GM18526 (cell line): ENCODE measurements at regions not wholly inside any gene's neighbourhood (a gene's known extent, or its start where the extent isn't known, plus 50 kb on each side); places are given as distances from the start of the nearest gene placed in this dataset.

Experiments used
- POLR2A ChIP-seq: IDR thresholded peaks from 3 replicates; pipeline ENCODE4 v1.6.1; 2011; ENCODE audit not compliant: insufficient read length; ENCODE audit errors: extremely low read depth

DNA sequence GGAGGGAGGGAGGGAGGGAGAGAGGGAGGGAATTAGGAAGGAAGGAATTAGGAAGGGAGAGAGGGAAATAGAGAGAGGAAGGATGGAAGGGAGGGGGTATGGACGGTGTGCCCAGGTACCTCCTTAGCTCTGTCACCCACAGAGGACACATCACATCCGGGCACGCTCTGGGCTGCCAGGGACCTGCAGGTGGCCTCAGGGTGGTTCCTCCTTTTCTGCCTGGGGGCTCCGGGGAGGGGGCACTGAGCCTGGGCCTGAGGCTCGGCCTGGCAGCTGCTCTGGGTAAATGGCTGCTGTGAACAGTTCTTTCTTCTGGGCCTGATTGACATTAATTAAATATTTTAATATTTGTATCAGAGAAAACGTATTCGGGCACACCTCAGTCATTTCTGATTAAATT lies 733.5 kb downstream of the BRD1 start:
- TF ChIP-seq POLR2A = no peak

DNA sequence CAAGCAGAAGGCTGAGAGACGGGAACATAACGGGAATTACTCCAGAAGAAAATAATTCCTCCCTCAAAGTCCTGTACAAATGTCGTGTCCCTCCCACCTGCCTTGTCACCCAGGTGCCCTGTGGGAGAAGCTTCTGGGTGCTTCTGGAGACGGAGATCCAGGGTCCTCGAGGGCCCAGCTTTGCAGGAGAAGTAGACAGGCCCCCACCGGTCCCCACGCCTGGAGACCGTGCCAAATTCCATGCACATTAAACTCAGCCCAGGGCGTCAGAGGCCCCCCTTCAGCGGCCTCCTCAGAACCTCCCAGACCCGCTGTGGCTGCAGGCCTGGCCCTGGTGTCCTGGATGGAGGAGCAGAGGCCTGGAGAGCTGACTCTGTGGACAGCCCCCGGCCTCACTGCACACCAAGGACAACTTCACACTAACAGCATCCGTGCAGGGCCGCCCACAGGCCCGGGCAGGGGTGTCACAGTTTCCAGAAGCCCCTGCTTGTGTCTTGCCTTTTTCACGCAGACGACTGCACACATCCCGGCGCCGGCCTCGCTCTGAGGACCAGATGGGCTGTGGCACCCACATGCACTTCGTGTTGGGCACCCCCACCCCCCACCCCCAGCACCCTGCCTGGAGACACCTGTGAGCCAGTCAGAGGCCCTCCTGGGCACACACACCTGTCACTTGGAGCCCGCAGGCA lies 734.3 kb downstream of the BRD1 start:
- TF ChIP-seq POLR2A = no peak

- no peak for TF ChIP-seq POLR2A
Observed at GRCh38 chr22:49092716-49093115, 735.0 kb downstream of the BRD1 start.

DNA sequence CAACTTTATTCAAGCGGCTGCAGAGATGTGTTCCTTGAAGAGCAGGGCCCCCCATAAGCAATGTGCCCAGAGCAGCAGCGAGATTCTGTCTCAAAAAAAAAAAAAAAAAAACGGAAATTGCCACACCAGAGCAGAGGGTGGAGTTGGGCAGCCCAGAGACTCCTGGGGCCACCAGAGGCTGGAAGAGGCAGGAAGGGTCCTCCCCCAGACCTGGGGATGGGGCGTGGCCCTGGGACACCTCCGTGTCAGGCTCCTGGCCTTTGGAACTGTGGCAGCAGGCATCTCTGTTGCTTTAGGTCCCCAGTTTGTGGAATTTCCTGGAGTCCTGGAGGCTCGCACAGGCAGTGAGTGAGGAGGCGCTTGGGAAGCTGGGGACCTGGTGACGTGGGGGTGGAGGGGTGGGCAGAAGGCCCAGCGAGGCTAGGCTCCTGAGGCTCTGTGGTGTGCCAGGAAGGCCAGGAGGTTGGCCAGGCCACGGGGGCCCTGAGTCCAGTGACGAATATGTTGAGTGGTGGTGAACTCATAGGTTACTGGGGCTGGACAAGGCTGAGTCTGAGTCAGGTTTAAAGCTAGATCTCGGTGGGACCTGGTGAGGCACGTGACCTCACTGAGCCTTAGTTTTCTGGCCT lies 735.6 kb downstream of the BRD1 start:
- no peak for TF ChIP-seq POLR2A

DNA sequence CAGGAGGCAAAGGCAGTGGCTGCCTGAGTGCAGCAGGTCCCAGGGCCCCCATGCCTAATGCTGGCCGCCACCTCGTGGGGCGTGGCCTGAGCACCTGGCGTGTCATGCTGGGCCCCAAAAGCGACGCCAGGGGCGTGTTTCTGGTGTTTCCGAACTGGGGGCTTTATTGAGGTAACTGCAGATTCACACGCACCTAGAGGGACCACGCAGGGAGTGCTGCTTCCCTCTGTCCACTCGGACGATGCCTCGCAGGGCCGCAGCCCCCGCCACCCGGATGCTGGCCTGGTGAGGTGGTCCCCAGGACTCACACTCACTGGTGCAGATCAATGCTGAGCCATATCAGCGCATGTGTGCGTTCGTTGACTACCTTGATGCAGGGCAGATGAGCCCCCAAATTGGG lies 736.2 kb downstream of the BRD1 start:
- TF ChIP-seq POLR2A = no peak

DNA sequence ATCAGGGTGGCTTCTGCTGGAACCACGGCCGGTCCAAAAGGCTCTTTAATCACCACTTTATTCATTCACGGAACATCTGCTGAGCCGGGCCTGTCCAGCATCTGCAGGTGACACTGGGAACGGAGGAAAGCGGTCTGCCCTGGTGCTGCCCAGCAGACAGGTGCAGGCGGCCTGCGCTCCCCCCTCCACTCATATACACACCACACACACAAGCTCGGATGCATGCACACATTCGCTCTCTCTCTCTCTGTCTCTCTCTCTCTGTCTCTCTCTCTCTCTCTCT lies 736.9 kb downstream of the BRD1 start:
- no peak for TF ChIP-seq POLR2A

DNA sequence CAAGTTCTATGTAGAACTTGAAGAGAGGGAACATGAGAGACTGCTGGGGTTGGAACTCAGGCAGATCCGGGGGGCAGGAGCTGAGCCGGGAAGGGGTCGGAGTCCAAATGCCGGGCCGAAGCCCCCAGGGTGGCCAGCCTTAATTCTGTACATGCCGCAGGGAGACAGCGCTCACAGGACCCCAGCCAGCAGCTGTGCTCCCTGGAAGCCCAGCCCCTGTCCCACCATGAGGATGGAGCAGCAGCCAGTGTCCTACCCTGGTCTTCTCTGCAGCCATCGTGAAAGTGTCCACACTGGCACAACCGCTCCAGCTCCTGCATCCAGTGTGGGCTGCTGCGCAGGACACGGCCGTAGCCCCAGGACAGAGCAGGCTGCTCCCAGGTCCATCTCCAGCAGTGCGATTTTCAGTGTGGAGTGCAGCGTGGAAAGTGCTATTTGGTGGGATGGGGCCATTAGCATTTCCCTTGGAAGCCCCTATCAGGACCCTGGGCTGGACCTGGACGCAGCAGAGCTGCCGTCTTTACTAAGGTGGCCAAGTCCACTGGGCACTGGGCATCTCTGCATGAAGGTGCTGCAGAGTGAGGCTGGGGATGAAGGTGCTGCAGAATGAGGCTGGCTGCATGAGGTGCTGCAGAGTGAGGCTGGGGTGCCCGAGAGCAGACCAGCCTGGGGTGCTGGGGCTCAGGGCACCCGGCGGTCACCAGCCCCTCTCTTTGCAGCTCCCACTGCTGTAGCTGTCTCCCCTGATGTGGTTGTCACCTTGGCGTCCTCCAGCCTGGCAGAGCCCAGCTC lies 737.4 kb downstream of the BRD1 start:
- no peak for TF ChIP-seq POLR2A

DNA sequence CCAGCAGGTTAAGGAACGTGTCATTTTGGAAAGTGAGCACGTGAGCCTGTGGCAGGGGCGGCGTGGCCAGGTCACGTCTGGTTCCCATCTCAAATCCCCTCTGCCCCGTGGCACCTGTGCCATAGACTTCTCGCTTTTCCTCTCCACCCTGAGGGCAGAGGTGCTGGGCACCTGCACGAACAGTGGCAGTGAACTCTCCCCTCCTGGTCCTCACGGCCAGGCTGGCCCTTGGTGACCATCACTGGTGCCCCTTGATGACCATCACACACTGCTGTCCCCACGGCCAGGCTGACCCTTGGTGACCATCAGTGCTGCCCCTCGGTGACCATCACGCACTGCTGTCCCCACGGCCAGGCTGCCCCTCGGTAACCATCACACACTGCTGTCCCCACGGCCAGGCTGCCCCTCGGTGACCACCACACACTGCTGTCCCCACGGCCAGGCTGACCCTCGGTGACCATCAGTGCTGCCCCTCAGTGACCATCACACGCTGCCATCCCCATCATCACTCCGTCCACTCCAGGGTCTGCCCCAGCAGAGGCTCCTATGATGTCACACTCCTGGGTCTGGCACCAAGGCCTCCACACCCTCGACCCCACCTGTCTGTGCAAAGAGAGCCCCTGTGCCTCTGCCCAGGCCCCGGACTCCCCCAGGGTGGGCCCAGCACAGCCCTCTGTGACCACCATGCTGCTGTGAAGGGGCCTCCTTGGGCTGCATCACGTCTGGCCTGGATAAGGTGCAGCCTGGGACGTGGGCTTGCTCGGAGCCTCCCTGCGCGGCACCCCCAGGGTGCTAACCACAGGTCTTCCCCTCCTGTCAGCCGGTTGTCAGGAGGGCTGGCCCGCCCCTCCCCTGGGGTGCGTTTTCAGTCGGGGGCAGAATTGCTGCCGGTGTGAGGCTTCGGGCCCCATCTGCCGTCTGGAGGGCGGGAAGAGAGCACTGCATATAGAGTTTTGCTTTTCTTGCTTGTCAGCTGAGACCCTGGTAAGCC lies 738.6 kb downstream of the BRD1 start:
- TF ChIP-seq POLR2A = no peak

- TF ChIP-seq POLR2A = no peak
Observed at GRCh38 chr22:49087716-49088601, 739.7 kb downstream of the BRD1 start.

- TF ChIP-seq POLR2A = no peak
Observed at GRCh38 chr22:49087198-49087597, 740.5 kb downstream of the BRD1 start.

DNA sequence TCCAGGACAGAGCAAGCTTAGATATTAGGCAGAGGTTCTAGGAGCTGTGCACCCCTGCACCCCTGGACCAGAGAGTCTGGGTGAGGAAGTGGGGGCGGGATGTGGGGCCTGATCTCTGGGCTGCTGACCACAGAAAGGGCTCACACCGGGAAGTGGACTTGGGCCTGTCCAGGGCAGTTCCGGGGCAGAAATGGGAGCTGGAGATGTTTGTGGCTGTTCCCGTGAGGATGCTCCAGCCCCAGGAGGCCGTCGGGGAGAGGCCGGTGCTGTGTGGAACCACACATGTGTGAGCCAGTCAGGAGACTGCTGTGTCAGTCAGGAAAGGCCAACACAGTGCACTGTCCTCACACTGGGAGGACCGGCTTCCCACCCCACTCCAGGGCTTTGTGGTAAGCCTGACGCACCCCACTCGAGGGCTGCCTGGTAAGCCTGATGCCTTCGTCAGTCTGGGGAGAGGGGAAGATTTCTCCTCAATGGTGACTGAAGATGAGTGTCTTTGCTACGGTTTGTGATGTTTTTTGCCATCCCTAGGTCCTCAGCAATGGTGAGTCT lies 741.0 kb downstream of the BRD1 start:
- TF ChIP-seq POLR2A = no peak

- no peak for TF ChIP-seq POLR2A
Observed at GRCh38 chr22:49086181-49086580, 741.5 kb downstream of the BRD1 start.

DNA sequence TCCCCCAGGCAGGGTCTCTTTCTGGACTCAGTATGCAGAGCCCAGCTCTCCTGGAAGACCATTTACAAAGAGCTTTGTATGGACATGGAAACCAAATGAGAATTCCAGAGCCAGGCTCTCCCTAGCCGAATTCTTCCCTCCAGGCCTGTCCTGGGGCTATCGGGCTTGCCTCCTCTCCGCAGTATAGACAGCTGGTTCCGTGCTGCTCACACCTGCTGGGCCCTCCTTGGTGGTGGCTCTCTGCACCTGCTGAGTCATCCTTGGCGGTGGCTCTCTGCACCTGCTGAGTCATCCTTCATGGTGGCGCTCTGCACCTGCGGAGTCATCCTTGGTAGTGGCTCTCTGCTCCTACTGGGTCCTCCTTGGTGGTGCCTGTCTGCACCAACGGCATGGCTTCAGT lies 743.5 kb downstream of the BRD1 start:
- no peak for TF ChIP-seq POLR2A

GRCh38 chr22:49083607-49084006 lies 744.1 kb downstream of the BRD1 start:
- TF ChIP-seq POLR2A = no peak

DNA sequence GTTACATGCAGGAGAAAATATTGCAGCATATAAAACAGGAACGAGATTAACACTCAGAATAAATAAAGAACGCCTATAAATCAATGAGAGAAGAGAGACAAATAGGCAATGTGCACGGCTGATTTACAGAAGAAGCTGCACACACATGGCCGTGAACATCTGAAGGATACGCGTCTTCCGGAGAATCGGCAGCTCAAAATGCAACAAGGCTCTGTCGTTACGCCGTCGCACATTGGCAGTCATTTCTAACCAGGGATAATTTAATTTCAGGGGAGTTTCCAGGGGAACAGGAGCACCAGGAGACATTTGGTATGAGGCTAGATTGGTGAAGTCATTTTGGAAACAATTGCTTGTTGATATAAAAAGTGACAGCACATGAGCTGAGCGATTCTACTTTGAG lies 745.2 kb downstream of the BRD1 start:
- TF ChIP-seq POLR2A = no peak

DNA sequence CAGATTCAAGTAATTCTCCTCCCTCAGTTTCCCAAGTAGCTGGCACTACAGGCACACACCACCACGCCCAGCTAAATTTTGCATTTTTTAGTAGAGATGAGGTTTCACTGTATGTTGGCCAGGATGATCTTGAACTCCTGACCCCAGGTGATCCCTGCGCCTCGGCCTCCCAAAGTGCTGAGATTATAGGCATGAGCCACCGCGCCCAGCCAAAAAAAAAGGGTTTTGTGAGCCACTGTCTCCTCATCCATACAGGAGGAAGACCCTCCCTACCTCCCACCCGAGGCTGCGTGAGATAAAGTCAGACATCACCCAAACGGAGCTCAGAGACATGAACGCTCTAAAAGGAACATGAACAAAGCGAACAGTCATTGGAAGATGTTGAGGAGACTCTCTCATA lies 745.7 kb downstream of the BRD1 start:
- no peak for TF ChIP-seq POLR2A
